NT2/D1 (cell line): ENCODE measurements at regions not wholly inside any gene's neighbourhood (a gene's known extent, or its start where the extent isn't known, plus 50 kb on each side); places are given as distances from the start of the nearest gene placed in this dataset.

Experiments
- DNase-seq: peaks from one replicate; pipeline ENCODE4 v3.0.0-alpha.2; 2011; ENCODE audit warnings: low read depth, low spot score
- H3K27me3 ChIP-seq: 2 replicates; pipeline ENCODE4 v1.6.0; 2011; ENCODE audit warnings: mild to moderate bottlenecking; ENCODE audit not compliant: insufficient read length, insufficient read depth
- H3K36me3 ChIP-seq: 2 replicates; pipeline ENCODE4 v1.6.1; 2011; ENCODE audit warnings: mild to moderate bottlenecking, low read length, mixed read lengths; ENCODE audit not compliant: insufficient read depth, insufficient read length
- H3K4me1 ChIP-seq: 2 replicates; pipeline ENCODE4 v1.5.1; 2011; ENCODE audit not compliant: insufficient read depth, insufficient read length
- H3K4me3 ChIP-seq: 2 replicates; pipeline ENCODE4 v1.5.1; 2011; ENCODE audit warnings: low read depth; ENCODE audit not compliant: insufficient read length
- H3K9ac ChIP-seq: 2 replicates; pipeline ENCODE4 v1.6.0; 2011; ENCODE audit warnings: low read depth; ENCODE audit not compliant: insufficient read length
- H3K9me3 ChIP-seq: 2 replicates; pipeline ENCODE4 v1.5.1; 2011; ENCODE audit warnings: mild to moderate bottlenecking, low read length; ENCODE audit not compliant: insufficient read depth
- SUZ12 ChIP-seq: IDR thresholded peaks from 2 replicates; pipeline ENCODE4 v1.6.1; 2011; ENCODE audit not compliant: insufficient read length, insufficient read depth; ENCODE audit errors: extremely low read depth
- YY1 ChIP-seq: IDR thresholded peaks from 2 replicates; pipeline ENCODE4 v1.6.1; 2011; ENCODE audit not compliant: insufficient read length, insufficient read depth
- ZNF274 ChIP-seq: IDR thresholded peaks from 2 replicates; pipeline ENCODE4 v1.6.1; 2011; ENCODE audit warnings: mild to moderate bottlenecking, low read depth, low read length

- H3K9ac ChIP-seq: no peak overlapping the region
- DNase-seq: no peak
- no peaks in the 10 kb centered on the region for H3K4me1 ChIP-seq
- H3K9me3 ChIP-seq: peaks cover 26% of the 10 kb centered on the region; the same call in 1 of the 2 replicates
- no peak overlapping the region for H3K4me3 ChIP-seq
- no peaks in the 10 kb centered on the region for H3K36me3 ChIP-seq
- TF ChIP-seq SUZ12 (no peak), ZNF274 (no peak), YY1 (no peak)
- no peaks in the 10 kb centered on the region for H3K27me3 ChIP-seq
Measured at GRCh38 chr3:40624189-40624769, 99.5 kb downstream of the ZNF621 start.

GRCh38 chr3:40627095-40627494 is 102.3 kb downstream of the ZNF621 start:
- Histone ChIP-seq H3K27me3 (no peaks in the 10 kb centered on the region), H3K36me3 (no peaks in the 10 kb centered on the region), H3K9ac (no peak overlapping the region), H3K9me3 (peaks cover 36% of the 10 kb centered on the region; the same call in 1 of the 2 replicates), H3K4me3 (no peak overlapping the region), H3K4me1 (no peaks in the 10 kb centered on the region)
- no peak for DNase-seq
- no peak for TF ChIP-seq SUZ12
- TF ChIP-seq YY1: no peak

- no peaks in the 10 kb centered on the region for H3K27me3 ChIP-seq
- H3K9me3 ChIP-seq: peaks cover 30% of the 10 kb centered on the region; the same call in 1 of the 2 replicates
- H3K4me3 ChIP-seq: no peak overlapping the region
- no peak for DNase-seq
- no peak overlapping the region for H3K9ac ChIP-seq
- no peaks in the 10 kb centered on the region for H3K36me3 ChIP-seq
- no peaks in the 10 kb centered on the region for H3K4me1 ChIP-seq
- no peak for TF ChIP-seq ZNF274
- no peak for TF ChIP-seq SUZ12
- TF ChIP-seq YY1: no peak
Measured at GRCh38 chr3:40628984-40629383, 104.2 kb downstream of the ZNF621 start.

- no peak for DNase-seq
- no peaks in the 10 kb centered on the region for H3K36me3 ChIP-seq
- H3K27me3 ChIP-seq: no peaks in the 10 kb centered on the region
- no peak overlapping the region for H3K4me3 ChIP-seq
- peaks cover 27% of the 10 kb centered on the region; the same call in 1 of the 2 replicates for H3K9me3 ChIP-seq
- TF ChIP-seq SUZ12 (no peak), YY1 (no peak), ZNF274 (no peak)
- no peaks in the 10 kb centered on the region for H3K4me1 ChIP-seq
- H3K9ac ChIP-seq: no peak overlapping the region
Measured at GRCh38 chr3:40631341-40631995, 106.7 kb downstream of the ZNF621 start.

GRCh38 chr3:40637906-40638305 is 113.1 kb downstream of the ZNF621 start:
- no peaks in the 10 kb centered on the region for H3K4me1 ChIP-seq
- no peak for TF ChIP-seq YY1
- no peak for TF ChIP-seq SUZ12
- no peak for TF ChIP-seq ZNF274
- H3K27me3 ChIP-seq: no peaks in the 10 kb centered on the region
- no peak for DNase-seq
- H3K9me3 ChIP-seq: no peaks in the 10 kb centered on the region
- H3K9ac ChIP-seq: no peak overlapping the region
- H3K36me3 ChIP-seq: no peaks in the 10 kb centered on the region
- H3K4me3 ChIP-seq: no peak overlapping the region

- Histone ChIP-seq H3K36me3 (no peaks in the 10 kb centered on the region), H3K9me3 (no peaks in the 10 kb centered on the region), H3K4me1 (no peaks in the 10 kb centered on the region), H3K4me3 (no peak overlapping the region), H3K9ac (no peak overlapping the region), H3K27me3 (no peaks in the 10 kb centered on the region)
- no peak for TF ChIP-seq ZNF274
- no peak for TF ChIP-seq YY1
- no peak for TF ChIP-seq SUZ12
- no peak for DNase-seq
Measured at GRCh38 chr3:40639006-40639405, 114.2 kb downstream of the ZNF621 start.

- no peak overlapping the region for H3K4me3 ChIP-seq
- H3K9me3 ChIP-seq: no peaks in the 10 kb centered on the region
- H3K36me3 ChIP-seq: no peaks in the 10 kb centered on the region
- TF ChIP-seq SUZ12 (no peak), YY1 (no peak), ZNF274 (no peak)
- H3K27me3 ChIP-seq: no peaks in the 10 kb centered on the region
- H3K4me1 ChIP-seq: no peaks in the 10 kb centered on the region
- no peak overlapping the region for H3K9ac ChIP-seq
- DNase-seq: no peak
Measured at GRCh38 chr3:40642812-40643211, 118.1 kb downstream of the ZNF621 start.
